ENCODE measurements at regions not wholly inside any gene's neighbourhood (a gene's known extent, or its start where the extent isn't known, plus 50 kb on each side); places are given as distances from the start of the nearest gene placed in this dataset.

DNA sequence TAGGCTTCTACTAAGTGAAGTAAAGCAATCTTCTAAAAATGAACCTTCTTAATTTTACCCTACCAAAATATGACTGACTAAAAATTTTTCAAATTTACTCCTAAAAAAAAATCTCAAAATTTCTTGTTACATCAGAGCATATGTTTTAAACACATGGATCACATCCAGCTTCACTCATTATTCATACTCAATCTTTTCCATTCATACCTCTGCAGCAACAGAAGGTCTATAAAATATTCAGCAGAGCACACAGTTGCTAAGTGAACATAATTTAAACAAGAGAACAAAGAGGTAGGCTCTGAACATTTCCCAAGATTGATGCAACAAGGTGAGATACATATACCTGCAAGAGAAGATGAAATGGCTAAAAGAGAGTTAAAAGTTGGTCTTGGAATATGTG is 213.9 kb downstream of the SOD2 start:
- no peak for DNase-seq

DNA sequence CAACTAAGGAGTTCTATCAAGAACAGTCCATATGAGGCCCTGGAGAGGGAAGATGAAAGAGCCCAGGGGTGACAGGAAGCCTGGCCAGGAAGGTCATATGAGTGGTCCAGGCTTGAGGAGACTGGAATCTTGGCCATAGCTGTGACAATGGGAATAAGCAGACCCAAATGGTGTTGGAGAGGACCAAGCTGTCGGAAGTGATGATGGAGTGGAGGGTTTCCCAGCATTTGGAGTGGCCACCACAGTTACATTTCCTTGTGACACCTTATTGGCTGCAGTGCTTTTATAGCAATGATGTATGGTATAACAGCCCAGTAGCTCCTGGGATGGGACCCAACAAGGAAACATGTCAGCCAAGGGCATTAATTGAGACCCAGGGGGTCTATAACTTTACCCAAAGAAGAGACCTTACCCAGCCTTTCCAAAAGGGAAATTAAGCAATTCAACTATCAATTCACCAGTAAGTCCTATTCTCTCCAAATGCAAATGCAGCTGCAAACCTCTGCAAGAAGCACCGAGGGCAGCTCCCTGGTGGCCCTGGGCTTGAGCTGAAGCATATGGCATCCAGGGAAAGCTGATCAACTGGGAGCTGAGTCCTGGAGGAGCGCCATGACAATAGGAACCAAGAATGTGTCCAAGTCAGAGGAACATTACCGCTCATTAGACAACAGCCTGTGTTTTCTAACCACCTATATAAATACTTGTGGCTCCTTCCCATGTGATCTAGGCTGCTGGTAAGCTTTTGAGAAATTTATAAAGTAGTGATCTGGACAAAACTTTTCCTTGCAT is 219.4 kb downstream of the SOD2 start:
- DNase-seq = no peak

DNA sequence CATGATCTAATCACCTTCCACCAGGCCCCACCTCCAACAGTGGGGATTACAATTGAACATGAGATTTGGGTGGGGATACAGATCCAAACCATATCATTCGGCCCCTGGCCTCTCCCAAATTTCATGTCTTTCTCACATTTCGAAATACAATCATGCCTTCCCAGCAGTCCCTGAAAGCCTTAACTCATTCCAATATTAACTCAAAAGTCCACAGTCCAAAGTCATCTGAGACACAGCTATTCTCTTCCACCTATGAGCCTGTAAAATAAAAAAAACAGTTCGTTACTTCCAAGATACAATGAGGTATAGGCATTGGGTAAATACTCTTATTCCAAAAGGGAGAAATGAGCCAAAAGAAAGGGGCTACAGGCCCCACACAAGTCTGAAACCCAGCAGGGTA is 222.6 kb downstream of the SOD2 start:
- DNase-seq = no peak

DNA sequence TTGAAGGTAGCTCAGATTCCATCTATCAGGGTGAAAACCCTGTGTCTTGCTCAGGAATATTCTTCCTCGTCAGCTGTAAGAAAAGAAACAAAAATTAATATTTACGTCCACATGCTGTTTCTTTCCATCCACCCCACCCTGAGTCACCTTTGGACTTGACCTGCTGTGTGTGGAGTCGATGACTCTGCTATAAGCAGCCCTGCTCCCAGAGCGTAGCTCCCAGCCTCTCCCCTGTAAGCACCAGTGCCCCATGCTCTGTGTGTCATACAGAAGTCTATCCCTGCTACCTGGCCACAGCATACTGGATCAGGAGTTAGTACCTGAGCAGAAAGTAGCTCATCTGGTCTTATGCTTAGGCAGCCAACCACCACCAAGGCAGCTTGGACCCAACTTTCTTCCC is 223.6 kb downstream of the SOD2 start:
- DNase-seq = no peak

DNA sequence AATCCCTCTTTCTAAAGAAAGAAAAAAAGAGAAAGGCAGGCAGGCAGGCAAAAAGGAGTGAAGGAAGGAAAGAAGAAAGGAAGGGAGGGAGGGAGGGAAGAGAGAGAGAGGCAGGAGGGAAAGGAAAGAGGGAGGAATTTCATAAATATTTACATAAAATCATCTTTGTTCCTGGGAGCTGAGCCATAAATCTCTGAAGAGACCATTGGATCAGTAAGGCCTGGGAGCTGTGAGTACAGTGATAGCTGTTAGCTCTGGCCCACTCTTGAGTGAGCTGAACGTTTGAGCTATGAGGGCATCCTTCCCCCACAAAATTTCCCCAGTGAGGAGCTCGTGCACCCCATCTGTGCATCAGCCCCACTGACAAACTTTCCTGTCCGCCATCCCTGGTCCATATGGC is 224.0 kb downstream of the SOD2 start:
- DNase-seq = no peak

DNA sequence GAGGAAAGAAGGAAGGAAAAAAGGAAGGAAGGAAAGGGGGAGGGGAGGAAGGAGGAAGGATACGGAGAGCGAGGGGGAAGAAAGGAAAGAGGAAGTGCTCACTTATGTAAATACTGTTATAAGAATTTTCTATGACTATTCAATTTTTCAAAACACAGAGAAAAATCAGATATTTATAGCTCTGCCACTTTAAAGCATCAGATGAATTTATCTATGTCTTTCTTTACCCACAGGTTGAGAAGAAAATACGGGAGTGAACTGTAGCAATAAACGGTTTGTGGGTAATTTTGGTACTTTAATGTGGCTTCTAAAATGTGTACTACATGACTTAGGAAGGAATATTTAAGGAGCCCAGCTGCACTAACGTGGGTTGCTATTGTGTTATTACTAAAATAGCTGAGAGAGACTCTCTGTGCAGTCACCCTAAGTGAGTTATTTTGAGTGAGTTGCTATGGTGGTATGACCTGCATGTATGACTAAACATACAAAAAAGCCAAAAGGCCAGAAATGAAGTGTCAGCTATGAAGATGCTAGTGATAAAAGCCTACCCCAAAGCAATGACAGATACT is 225.5 kb downstream of the SOD2 start:
- no peak for DNase-seq

DNA sequence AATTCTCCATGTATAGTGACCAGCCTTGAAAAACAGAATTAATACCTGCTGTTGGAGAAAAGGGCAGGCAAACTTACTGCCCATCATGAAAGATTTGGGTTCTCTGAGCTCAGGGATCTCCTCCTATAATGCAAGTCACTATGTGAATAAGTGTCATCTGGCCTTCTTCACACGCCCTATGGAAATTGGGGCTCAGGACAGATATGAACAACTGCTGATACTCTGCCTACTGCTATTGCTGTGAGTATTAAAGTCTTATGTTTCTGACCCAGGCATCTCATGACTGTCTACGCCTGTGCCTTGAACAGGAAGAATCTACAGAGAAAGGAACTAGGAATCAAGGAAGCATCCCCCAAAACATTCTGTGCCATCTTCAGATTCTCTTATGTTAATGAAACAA is 226.1 kb downstream of the SOD2 start:
- no peak for DNase-seq

DNA sequence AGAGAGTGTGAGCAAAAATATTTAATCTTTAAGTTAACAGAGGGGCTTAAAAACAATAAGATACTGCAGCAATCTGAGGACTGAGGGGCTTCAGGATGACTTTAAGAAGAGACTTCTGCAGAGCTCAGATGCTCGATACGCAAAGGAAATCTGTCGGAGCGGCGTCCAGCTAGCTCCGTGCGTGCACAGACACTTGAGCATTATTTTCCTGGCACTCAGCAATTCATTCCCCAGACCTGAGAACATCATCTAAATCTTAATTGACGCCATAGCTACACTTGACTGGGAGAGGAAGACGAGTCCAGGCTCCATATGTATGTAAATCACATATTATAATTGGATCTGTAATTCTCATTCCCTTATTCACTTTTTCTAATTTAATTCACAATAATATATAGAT is 228.2 kb downstream of the SOD2 start:
- no peak for DNase-seq

DNA sequence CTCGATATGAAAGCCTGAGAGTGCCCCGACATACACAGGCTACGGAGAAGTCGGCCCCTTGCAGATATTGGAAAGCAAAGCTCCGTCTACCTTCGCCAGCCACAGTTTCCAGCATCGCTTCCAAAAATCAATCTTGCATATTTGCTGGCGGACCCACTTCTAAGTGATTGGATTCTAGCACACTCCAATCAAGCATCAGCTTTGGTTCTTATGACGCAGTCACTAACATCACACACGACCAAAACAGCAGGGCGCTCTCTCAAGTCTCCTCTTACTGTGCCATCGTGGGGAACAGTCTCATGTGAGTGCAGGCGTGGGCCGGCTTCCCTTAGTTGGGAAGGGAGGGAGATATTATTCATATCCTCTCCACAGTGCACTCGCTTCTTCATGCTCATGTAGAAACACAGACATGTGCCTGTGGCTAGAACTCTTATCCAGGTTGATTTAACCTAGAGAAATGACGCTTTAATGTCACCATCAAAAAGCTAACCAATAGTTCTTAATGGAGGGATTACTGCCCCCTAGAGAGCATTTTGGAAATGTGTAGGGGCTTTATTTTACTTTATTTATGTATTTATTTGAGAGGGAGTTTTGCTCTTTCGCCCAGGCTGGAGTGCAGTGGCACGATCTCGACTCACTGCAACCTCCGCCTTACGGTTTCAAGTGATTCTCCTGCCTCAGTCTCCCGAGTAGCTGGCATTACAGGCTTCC is 229.8 kb downstream of the SOD2 start:
- DNase-seq = no peak

DNA sequence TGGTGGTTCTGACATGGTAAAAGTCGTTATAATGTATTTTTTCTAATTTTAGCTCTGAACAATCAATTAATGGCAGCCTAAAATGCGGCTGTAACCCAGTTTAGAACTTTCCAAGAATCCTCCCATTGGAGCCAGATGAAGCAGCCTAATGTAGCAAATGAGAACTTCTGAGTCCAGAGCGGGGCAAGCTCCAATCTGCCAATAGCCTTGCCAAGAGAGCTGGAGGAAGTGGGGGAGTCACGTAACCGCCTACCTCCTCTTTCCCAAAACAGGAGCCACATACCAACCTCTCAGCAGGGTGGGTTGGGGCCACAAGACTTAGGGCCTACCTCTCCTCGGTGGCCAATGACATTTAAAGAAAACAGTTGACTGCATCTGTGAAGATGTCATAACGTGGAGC is 230.6 kb downstream of the SOD2 start:
- DNase-seq = no peak

DNA sequence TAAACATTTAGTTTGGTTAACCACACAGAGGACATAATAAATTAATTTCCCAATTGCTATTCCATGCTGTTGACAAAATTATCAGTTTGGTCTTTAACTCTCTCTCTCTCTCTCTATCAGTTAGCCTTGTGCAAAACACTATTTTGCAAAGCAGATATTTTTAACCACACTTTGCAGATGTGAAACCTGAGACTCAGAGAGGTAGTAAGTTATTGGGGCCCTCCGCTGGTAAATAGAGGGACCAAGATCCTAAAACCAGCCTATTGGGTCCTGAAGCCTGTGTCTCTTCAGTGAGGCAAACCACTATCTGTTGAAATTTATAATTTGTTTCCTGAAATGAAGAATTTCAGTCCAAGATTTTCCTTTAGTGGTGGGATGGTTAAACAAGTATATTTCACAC is 231.0 kb downstream of the SOD2 start:
- no peak for DNase-seq

DNA sequence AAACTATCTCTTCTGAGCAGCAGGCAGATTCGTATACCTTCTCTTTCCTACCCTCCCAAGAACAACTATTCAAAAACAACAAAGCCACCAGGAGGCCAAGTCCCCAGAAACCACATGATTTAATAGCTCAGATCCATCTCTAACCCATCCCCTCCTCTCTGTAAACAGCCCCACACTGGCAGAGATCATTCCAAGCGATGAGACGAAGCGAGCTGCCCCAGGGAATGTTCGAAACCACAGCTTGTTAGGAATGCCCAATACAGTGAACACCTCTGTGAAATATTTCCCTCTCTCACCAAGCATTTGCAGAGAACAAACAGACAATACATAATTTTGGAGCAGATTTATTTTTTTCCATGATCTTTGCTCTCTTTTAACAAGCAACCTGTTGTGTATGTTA is 231.8 kb downstream of the SOD2 start:
- no peak for DNase-seq

DNA sequence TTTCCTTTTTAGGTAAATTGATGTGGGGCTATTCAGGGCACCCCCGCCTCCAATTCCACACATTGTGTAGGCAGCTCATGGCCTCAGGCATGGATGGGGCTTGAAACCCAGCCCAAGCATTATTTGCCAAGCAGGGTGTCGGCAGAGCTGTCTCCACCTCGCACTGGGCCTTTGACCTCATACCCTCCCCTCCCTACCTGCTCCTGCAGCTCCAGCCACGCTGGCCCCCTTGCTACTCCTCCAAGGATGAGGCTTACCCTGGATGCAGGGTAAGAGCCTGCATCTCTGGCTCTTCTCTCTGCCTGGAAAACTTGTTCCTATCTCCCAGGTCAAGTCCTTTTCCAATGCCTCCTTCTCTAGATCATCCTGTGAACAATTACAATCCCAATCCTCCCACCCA is 232.6 kb downstream of the SOD2 start:
- no peak for DNase-seq

DNA sequence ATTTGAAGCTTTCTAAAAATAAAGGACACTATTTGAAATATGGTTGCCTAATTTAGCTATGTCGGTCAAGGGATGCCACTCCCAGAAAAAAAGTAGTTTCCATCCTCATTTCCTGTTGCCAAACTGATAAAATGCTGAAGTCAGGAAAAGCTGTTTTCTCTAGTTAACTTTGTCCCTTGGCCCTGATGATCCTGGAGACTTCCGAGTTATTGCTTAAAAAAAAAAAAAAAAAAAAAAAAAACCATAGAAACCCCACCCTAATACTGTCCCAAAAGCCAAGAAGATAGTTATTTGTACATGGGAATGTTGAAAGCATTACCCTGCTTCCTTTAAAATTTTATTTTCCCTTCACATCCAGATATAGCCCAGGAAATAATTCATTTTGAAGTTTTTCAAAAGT is 236.7 kb downstream of the SOD2 start:
- DNase-seq = no peak

DNA sequence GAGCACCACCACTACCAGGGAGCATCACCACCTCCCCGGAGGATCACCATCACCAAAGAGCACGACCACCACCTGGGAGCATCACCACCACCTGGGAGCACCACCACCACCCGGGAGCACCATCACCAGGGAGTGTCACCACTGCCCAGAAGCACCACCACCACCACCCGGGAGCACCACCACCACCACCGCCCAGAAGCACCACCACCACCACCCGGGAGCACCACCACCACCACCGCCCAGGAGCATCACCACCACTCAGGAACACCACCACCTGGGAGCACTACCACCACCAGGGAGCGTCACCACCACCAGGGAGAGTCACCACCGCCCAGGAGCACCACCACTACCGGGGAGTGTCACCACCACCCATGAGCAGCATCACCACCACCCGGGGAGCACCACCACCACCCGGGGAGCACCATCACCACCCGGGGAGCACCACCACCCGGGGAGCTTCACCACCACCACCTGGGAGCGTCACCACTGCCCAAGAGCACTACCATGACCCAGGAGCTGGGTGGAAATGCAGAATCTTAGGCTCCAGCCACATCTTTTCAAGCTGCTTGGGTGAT is 237.3 kb downstream of the SOD2 start:
- no peak for DNase-seq

DNA sequence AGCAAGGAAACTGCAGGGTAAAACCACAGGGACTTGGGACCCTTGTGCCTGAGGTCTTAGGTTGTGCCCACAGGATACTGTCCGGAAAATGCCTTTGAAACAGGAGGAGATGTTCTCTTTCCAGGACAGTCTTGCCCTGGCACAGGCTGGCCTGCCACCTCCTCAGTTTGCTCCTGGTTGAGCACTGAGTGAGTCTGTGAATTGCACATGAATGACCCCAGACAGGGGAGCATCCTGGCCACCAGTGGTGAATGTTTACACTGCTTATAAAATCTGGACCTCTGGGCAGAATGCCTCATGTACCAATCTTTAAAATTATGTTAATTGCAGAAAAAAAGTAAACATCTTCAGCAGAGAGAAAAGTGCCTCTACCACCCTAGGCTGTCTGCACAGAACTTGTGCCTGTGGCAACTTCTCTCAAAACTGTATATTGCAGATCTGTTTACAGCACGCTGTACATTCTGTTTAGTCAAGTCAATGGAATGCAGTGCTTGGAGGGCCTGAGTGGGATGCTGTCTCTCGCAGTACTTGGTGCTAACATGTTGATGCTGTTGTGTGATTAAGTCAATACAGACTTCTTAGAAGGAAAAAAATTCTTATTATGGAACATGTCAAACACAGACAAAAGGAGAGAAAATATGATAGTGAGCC is 242.1 kb downstream of the SOD2 start:
- DNase-seq = no peak

DNA sequence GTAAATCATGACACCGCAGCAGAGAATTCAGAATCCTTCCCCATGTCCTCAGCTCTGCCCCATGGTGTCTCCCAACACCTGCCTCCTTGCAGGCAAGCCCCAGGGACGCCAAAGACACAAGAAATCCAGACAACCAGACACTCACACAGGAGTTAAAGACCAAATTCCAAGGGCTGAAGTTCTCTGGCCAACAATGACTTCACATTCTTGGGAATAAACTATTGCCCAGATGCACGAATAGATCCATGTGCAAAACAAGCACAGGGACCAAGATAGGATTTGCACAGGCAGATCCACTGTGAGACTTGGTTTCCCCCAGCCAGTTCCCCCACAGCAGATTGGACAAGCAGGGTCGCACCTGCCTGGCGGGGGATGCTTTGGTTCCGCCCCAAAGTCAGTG is 246.7 kb downstream of the SOD2 start:
- no peak for DNase-seq

DNA sequence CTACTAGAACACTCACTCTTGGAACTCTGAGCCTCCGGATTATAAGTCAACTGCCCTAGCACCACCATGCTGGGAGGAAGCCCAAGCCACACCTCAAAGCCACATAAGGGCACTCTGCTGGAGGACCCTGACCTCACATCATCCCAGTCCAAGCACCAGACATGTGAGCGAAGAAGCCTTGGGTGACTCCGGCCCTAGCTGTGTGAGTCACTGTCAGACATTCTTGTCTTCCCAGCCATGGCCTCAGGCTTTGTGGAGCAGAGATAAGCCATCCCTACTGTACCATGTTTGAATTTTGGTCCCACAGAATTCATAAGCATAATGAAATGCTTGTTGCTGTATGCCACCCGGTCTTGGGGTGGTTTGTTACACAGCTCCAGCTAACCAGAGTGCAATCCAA is 247.7 kb downstream of the SOD2 start:
- no peak for DNase-seq

DNA sequence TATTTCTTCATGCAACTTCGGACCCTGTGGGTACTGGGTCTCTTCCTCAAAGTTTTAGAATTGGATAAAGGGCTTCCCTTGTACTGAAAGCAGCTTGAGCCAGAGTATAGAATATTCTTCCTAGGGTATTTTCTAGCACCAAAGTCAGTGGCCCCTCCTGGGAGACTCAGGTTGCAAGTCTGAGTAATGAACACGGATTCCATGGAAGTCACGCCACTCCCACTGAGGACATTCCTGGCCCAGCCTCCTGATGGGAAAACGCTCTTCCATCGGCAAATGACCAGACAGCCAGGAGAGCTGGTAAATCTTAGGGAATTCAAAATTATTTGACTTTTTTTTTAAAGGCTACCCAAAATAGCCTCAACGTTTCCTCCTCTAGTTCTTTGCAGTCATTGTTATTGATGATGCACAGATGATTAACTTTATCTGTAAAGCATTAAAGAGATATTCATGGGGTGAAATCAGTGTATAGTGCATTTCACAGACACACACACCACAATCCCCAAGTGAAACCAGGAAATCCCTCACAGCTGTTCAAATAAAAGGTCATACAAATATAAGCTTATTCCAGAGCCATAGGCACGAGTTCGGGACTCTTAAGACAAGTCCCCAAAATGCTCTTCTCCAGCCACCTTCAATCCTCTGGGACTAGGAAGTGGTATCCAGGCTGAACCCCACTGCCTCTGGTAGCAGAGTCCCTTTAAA is 248.8 kb downstream of the SOD2 start:
- DNase-seq = no peak

DNA sequence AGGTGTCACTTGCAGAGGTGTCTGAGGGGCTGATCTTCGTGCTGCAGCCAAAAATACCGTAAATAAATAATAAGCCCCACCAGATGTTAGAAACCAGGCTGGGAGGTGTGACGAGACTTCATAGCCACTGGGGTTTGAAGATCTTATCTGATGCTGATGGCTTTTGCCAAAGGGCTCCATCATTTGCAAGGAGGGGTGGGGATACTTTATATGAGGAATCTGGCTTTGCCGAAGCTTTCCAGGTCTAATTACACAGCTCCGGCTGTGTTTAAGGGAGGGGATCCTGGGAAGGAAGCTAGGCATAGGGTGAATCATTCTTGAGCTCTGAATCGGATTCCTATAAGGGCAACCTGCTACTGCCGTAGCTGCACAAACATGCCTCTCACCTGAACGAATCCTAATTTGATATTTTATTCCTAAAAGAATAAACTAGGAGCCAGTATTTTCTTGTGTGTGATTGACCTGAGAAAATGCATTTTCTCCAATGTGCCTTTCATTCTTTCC is 249.6 kb downstream of the SOD2 start:
- DNase-seq = no peak

DNA sequence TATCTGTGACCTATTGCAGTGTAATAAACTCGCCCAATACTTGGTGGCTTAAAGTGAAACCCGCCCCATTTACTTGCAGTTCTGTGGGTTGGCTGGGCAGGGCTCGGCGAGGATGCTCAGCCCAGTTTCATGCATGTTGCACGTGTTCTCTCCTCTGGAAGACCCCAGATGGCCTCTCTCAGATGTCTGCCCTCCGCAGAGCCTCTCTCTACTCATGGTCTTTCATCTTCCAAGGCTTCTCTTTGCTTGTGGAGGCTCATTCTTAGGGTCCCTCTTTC is 251.4 kb downstream of the SOD2 start:
- no peak for DNase-seq

DNA sequence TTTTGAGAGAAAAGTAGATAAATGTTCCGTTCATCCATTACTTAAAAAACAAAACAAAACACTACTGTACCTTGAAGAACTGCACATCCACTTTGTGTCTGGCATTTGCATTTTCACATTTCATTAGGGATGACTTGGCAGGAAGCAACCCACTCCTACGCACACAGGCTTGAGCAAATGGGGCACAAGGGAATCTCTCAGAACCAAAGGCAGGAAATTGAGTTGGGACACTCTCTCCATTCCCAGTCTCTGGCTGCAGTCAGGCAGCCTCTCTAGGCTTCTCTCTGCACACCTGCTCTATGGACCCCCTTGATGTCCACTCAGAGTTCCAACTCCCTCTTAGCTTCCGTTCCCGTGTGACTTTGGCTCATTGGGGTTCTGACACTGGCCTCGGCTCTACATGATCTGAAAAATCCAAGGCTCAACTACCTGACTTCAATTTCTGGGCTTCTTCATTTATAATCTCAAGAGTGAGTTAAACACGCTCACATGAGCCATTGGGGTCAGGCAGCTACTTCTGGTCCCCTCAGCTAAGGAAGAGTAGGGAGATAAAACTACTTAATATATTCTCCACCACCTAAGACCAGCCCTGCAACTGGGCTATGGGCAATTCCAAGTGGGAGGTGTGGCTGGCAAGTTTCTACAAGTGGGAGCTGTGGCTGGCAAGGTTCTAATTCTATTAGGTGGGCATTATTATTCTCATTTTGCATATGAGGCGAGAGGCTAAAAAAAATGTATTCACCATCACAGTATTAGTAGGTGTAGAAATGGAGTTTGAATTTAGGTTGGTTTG is 251.9 kb downstream of the SOD2 start:
- no peak for DNase-seq

Measured in activated T-cell treated with anti-CD3 and anti-CD28 coated beads, Interleukin-2, amount 50 U/mL, for 48 hours (primary cell).